DND-41 (cell line): ENCODE measurements at regions not wholly inside any gene's neighbourhood (a gene's known extent, or its start where the extent isn't known, plus 50 kb on each side); places are given as distances from the start of the nearest gene placed in this dataset.

Experiments used
- EZH2 ChIP-seq: IDR thresholded peaks from 3 replicates; pipeline ENCODE4 v1.6.1; 2012; ENCODE audit warnings: borderline replicate concordance, low read depth, mild to moderate bottlenecking, moderate library complexity, low read length, inconsistent platforms; ENCODE audit not compliant: severe bottlenecking
- TF ChIP-seq, protein P1 (sequence below): IDR thresholded peaks from 2 replicates; pipeline ENCODE4 v1.5.1; 2012; ENCODE audit warnings: borderline replicate concordance, low read length, moderate library complexity, mild to moderate bottlenecking; ENCODE audit not compliant: poor library complexity, severe bottlenecking; ENCODE audit errors: extremely low read depth

DNA sequence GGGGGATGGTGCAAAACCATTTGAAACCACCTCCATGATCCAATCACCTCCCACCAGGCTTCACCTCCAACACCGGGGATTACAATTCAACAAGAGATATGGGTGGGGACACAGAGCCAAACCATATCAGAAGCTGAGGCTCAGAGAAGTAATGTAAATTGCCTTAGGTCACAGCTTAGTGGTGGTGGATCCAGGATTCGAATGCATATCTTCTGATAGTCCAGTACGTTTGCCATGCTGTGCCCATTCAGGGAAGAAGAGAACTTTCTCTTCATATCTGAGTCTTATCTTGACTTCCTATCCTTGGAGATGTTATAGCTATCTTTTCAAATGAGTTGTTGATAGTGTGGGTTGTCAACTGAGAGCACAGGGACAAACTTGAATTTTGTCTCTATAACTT is 325.5 kb downstream of the ZIC3 start:
- TF ChIP-seq, protein P1, sequence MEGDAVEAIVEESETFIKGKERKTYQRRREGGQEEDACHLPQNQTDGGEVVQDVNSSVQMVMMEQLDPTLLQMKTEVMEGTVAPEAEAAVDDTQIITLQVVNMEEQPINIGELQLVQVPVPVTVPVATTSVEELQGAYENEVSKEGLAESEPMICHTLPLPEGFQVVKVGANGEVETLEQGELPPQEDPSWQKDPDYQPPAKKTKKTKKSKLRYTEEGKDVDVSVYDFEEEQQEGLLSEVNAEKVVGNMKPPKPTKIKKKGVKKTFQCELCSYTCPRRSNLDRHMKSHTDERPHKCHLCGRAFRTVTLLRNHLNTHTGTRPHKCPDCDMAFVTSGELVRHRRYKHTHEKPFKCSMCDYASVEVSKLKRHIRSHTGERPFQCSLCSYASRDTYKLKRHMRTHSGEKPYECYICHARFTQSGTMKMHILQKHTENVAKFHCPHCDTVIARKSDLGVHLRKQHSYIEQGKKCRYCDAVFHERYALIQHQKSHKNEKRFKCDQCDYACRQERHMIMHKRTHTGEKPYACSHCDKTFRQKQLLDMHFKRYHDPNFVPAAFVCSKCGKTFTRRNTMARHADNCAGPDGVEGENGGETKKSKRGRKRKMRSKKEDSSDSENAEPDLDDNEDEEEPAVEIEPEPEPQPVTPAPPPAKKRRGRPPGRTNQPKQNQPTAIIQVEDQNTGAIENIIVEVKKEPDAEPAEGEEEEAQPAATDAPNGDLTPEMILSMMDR, result no peak
- TF ChIP-seq EZH2, result no peak
